AG04449 (cell line): ENCODE measurements at regions not wholly inside any gene's neighbourhood (a gene's known extent, or its start where the extent isn't known, plus 50 kb on each side); places are given as distances from the start of the nearest gene placed in this dataset.

Experiments
- CTCF ChIA-PET: fragments of 350-600 bp; formaldehyde crosslinking; extraction: SDS; loops from one replicate; lab custom pipeline; 2021; ENCODE audit warnings: antibody characterized with exemption; lab: Yijun Ruan, JAX
- POLR2A ChIA-PET: fragments of 400-600, 350-600 bp; formaldehyde crosslinking; extraction: SDS; loops from one replicate; lab custom pipeline; 2020; ENCODE audit warnings: antibody characterized with exemption, inconsistent platforms; lab: Yijun Ruan, JAX
- DNase-seq: peaks from one replicate; pipeline ENCODE4 v3.0.0-alpha.2; 2010; ENCODE audit warnings: low read depth, low spot score
- H3K4me3 ChIP-seq: 2 replicates; pipeline ENCODE4 v1.5.1; 2011; ENCODE audit warnings: low read depth, mild to moderate bottlenecking, control low read depth, low read length
- TF ChIP-seq, protein P1 (sequence below): IDR thresholded peaks from one replicate; pipeline ENCODE4 v1.5.1; 2011; ENCODE audit warnings: mild to moderate bottlenecking, moderate library complexity, low read length, control low read depth, inconsistent platforms; ENCODE audit not compliant: insufficient read depth; ENCODE audit errors: missing control alignments

DNA sequence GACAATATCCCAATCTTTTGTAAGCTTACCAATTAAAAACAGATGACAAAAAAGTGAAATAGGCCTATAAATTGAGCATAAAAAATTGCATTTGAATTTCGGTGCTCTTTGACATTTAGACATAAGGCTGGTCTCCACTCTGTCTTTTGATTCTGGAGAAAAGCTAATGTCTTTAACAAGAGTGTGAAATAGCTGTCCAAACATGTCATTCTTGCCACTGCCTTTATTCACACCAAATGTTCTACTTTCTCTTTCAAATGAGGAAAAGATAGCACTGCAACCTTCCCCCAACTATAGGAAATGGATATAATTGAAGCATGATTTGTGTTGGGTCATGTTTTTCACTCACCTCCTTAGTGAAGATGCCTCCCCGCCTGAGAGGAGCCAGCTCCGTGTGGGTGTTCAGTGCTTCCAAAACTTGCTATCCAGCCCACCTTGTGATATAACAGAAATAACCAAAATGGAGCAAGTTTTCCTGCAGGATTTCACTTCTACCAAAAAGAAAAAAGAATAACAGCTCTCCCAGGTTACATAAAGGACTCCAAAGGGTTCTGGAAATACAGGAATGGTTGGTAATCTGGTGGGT, 55.2 kb upstream of the STK32A start:
- ChIA-PET CTCF (interaction anchor here (0.8 to 4.3 kb wide), 8 partner anchors 9 to 648 kb away, joined by 3 to 61 read pairs (median 4); no protein-coding TSS in a partner anchor), POLR2A (no interaction called here)
- TF ChIP-seq, protein P1, sequence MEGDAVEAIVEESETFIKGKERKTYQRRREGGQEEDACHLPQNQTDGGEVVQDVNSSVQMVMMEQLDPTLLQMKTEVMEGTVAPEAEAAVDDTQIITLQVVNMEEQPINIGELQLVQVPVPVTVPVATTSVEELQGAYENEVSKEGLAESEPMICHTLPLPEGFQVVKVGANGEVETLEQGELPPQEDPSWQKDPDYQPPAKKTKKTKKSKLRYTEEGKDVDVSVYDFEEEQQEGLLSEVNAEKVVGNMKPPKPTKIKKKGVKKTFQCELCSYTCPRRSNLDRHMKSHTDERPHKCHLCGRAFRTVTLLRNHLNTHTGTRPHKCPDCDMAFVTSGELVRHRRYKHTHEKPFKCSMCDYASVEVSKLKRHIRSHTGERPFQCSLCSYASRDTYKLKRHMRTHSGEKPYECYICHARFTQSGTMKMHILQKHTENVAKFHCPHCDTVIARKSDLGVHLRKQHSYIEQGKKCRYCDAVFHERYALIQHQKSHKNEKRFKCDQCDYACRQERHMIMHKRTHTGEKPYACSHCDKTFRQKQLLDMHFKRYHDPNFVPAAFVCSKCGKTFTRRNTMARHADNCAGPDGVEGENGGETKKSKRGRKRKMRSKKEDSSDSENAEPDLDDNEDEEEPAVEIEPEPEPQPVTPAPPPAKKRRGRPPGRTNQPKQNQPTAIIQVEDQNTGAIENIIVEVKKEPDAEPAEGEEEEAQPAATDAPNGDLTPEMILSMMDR = no peak

DNA sequence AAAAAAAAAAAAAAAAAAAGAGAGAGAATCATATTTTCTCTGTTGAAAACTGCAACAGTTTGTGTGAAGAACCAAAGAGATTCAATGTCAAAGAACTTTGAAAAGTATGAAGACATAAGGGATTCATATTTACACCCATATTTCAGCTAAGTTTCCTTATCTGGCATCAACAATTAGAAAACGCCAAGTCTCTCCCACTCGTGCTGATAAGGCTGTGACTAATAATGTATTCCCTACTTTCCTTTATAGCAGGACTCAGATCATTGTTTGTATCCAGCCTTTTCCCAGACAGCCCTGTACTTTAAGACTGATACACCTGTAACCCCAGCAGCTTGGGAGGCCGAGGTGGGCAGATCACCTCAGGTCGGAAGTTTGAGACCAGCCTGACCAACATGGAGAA, 54.1 kb upstream of the STK32A start:
- no peak overlapping the region for H3K4me3 ChIP-seq
- POLR2A ChIA-PET = no interaction called here
- CTCF ChIA-PET = interaction anchor here (0.8 to 4.3 kb wide), 3 partner anchors 8 to 650 kb away, joined by 3 to 61 read pairs (median 3); no protein-coding TSS in a partner anchor
- TF ChIP-seq, protein P1 = no peak
- DNase-seq = no peak

More for the DNA sequence above, 55.2 kb upstream of the STK32A start:
- no peak for DNase-seq
- no peak overlapping the region for H3K4me3 ChIP-seq
